GM03348 (cell line): ENCODE measurements at regions not wholly inside any gene's neighbourhood (a gene's known extent, or its start where the extent isn't known, plus 50 kb on each side); places are given as distances from the start of the nearest gene placed in this dataset.
"Not testable (repeated sequence)": the region's sequence is repeated elsewhere in the genome, so short reads cannot be mapped to it uniquely, and the experiment has no call there.

ENCODE experiments used
- DNase-seq: peaks from one replicate; pipeline ENCODE4 v3.0.0; 2012; ENCODE audit warnings: low spot score

DNA sequence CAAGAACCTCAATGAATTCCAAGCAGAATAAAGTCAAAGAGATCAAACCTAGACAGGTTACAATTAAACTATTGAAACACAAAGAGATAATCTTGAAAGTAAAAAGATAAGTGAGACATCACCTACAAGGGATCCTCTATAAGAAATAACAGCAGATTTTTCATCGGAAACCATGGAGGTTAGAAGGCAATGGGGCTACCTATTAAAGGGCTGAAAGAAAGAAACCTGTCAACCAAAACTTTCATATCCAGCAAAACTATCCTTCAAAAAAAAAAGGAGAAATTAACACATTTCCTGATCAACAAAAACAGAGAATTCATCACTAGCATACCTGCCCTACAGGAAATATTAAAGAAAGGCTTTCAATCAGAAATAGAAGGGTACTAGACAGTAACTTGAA lies 244.9 kb downstream of the ARHGAP12 start:
- no peak for DNase-seq

DNA sequence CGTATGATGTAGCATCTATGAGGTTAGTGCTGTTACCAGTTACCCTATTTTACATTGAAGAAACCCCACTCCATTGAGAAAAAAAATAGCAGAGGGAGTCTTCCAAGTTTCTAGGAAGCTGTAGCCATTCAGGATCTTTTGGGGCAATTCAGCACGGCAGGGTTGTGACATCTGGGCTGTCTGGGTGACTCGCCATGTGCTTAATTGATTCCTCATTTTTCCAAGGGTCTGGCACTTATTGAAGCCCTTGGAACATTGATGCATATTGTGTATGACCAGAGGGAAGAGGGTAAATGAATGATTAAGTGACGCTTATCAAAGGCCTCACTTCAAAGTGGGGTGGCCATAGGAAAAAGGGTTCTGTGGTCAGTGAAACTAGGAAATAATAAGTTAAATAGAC lies 248.7 kb downstream of the ARHGAP12 start:
- DNase-seq: no peak

DNA sequence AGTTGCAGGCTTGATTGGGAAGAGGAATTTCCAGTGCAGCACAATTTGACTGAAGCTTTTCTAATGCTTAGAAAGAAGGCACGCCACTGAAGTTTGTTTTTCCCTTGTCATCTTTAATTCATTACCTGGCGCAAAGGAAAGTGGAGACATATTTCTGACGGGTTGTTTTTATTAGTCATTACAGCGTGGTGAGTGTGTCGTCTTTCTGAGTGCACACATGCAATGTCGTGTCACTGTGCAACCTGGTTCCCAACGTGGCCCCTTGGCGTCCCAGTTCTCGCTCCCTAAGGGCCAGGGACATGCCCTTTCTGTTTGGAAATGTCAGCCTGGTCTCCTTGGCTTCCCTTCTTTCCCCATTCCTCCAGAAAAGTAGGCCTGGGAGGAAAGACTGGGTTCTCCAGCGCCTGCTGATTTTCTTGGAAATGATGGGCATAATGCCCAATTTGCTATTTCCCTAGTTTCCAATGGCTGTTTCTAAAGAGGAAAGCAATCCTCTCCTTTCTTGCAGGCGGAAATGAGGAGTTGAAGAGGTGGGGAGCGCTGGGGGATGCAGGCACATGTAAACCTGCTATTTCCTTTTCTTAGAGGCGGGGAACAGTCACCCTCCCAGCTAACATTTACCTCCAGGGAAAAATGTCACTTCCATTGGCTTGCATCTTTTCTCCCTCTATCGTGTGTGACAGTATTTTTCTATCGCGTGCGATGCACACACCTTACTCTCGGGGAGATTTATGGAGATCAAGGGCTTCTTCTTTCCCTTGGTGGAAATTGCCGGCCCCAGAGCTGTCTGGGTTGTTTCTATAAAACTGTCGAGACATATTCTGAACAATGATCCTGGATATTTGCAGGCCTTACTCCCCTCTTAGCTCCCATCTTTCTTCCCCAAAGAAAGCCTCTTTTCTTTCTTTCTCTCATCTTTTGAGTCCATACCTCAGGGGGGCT lies 249.8 kb downstream of the ARHGAP12 start:
- DNase-seq: no peak

DNA sequence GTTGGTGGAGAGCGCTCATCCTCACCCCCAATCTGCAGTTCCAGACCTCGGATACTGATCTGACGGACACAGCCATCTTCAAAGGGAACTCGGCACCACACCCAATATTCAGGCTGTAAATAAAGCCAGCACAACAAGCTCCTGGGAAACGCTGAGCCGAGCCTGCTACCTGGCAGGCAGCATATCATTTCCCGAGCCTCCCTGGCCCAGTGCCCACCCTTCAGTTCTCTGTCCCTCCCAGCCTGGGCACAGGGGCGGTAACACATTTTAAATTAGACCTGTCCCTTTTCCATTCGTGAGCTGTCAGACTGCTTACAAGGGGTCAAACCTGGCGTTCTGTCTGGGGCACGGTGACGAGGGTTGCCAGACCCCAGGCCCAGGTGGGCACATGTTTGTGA lies 250.5 kb downstream of the ARHGAP12 start:
- no peak for DNase-seq

- no peak for DNase-seq
Observed at GRCh38 chr10:31677195-31678138, 251.2 kb downstream of the ARHGAP12 start.

DNA sequence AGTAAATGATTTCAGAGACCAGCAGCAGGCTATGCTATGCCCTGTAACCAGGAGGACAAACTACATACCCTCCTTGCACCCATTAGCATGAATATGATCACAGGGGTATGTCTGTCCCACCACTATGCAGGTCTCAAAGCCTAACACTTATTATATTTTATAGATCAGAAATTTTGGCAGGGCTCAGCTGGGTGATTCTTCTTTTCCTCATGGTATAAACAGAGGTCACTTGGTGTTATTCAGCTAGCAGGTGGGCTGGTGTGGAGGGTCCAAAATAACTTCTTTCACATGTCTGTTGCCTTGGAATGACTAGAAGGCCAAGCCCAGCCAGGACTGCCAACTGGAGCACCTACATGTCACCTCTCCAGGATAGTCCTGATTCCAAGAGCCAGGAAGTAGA lies 252.9 kb downstream of the ARHGAP12 start:
- DNase-seq: no peak

GRCh38 chr10:31669357-31669756 lies 259.3 kb downstream of the ARHGAP12 start:
- no peak for DNase-seq

- DNase-seq: no peak
Observed at GRCh38 chr10:31668326-31668725, 260.3 kb downstream of the ARHGAP12 start.

- not testable (repeated sequence) for DNase-seq
Observed at GRCh38 chr10:31665764-31666279, 262.8 kb downstream of the ARHGAP12 start.

DNA sequence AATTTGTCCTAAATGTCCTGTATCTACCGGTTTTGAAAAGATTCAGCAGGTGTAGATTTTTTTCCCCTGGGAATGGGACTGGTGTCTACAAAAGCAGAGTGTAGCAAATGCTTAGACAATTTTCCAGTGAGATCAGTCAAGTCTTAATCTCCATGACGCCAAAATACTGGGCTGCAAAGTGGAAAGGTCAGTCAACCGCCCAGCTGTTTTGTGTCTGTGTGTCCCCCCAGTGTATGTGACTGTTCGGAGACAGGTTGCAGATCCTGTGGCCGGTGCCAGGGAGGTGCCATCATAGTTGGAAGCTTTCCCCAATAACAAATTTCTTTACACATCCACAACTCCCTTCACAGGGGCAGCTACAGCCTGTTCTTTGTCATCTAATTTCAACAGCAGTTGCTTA lies 263.8 kb downstream of the ARHGAP12 start:
- DNase-seq: no peak

GRCh38 chr10:31664071-31664470 lies 264.6 kb downstream of the ARHGAP12 start:
- not testable (repeated sequence) for DNase-seq

- no peak for DNase-seq
Observed at GRCh38 chr10:31660300-31660699, 268.3 kb downstream of the ARHGAP12 start.

DNA sequence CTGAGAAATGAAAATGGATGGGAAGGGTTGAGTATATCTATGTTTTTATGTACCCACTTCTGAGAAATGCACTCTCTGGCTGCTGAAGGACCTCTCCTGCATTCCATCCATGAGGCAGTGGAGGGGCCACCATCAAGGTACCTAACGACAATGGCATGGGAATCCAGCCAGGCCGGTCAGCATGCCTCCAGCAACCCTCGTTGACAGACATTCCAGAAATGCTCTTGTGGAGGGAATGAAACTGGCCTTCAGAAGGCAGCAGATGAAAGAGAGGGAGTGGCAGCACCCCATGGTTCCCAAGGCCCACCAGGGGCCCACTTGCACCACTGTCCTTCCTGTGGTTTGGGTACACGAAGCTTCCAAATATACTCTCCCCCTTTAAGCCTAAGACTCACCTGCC lies 269.0 kb downstream of the ARHGAP12 start:
- no peak for DNase-seq

GRCh38 chr10:31657434-31657872 lies 271.2 kb downstream of the ARHGAP12 start:
- no peak for DNase-seq

DNA sequence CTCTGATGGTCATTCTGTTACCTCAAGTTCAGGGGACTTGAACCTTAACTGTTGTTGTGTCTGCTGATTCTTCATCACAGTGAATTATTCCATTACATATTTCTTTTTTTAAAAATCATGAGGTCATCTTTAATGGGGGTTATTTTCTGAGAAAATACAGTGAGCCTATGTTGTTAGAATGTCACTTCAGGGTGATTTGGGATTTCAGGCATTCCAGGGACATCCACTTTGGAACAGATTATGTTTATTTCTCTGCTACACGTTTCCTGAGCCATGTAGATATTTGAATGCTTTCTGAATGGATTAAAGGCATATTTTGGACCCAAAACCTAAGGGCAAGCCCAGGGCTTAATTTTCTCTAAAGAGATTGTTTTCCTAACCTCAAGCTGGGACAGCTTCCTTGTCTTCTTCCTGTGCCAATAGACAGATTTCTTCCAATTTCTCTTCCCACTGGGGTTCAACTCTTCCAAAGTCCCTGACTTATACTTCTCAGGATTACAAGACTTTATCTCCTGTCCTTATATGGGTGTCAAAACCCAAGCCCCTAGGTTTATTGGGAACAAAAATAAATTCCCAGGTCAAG lies 271.7 kb downstream of the ARHGAP12 start:
- DNase-seq: no peak

GRCh38 chr10:31652038-31652437 lies 276.6 kb downstream of the ARHGAP12 start:
- no peak for DNase-seq

DNA sequence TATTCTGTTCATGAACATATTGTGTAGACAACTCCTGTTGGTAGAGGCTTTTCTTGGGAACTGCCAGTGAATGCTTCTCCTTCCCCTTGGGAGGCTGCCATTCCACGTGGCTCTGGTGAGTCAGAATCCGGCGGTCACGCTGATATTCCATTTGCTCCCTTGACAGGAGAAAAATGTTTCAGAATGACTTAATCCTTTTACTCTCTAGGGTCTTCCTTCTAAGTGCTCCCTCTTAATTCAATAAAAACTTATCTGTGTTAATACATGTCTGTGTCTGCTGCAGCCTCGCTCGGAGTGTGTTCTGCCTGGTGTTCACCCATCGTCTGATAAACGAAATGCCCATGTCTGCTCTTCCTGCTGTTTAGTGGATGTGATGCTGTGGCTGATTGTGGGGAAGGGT lies 278.6 kb downstream of the ARHGAP12 start:
- peak; percentile 84 for DNase-seq

- DNase-seq: no peak
Observed at GRCh38 chr10:31648966-31649365, 279.7 kb downstream of the ARHGAP12 start.

DNA sequence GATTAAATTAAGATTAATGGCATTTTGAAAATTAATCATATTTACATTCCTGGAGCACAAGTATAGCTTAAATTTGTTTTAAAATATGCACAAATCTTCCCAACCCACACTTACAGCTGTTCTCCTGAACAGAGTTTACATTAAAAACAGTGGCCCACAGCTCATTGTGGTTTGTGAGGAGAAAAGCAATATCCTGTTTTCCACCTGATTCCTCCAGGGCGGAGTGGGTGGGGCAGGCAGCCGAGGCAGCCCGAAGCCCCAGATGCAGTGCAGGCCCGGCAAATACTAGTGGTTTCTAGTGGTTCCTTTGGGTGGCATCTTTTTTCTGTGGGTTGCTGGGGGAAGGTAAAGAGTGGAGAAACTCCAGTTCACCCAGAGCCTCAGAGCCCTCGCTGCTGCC lies 280.8 kb downstream of the ARHGAP12 start:
- no peak for DNase-seq

GRCh38 chr10:31646519-31646918 lies 282.1 kb downstream of the ARHGAP12 start:
- DNase-seq: no peak

GRCh38 chr10:31645786-31646185 lies 282.8 kb downstream of the ARHGAP12 start:
- DNase-seq: no peak
